DOHH2 (cell line): ENCODE measurements at regions not wholly inside any gene's neighbourhood (a gene's known extent, or its start where the extent isn't known, plus 50 kb on each side); places are given as distances from the start of the nearest gene placed in this dataset.

Experiments used
- H3F3A ChIP-seq: fragments of 200-600 bp; sonication (generic), shearing (Covaris generic); 2 replicates; pipeline ENCODE4 v1.6.0; 2016; ENCODE audit warnings: antibody characterized with exemption, mild to moderate bottlenecking; ENCODE audit not compliant: control insufficient read depth, insufficient read depth
- H3K27ac ChIP-seq: fragments of 200-600 bp; sonication (generic); 2 replicates; pipeline ENCODE4 v1.5.1; 2014; ENCODE audit warnings: low read depth, mild to moderate bottlenecking, low read length, moderate library complexity
- H3K27me3 ChIP-seq: fragments of 200-600 bp; sonication (generic); 2 replicates; pipeline ENCODE4 v1.6.1; 2014; ENCODE audit warnings: mild to moderate bottlenecking, low read length, mixed read lengths; ENCODE audit not compliant: control insufficient read depth
- H3K36me3 ChIP-seq: fragments of 200-600 bp; sonication (generic); 2 replicates; pipeline ENCODE4 v1.6.1; 2014; ENCODE audit warnings: mild to moderate bottlenecking, low read length, moderate library complexity, mixed read lengths; ENCODE audit not compliant: control insufficient read depth
- H3K4me1 ChIP-seq: fragments of 200-600 bp; sonication (generic); 2 replicates; pipeline ENCODE4 v1.6.1; 2014; ENCODE audit warnings: mild to moderate bottlenecking, low read length, mixed read lengths; ENCODE audit not compliant: control insufficient read depth
- H3K4me2 ChIP-seq: fragments of 200-600 bp; sonication (generic); 2 replicates; pipeline ENCODE4 v1.6.0; 2014; ENCODE audit warnings: mild to moderate bottlenecking, low read length, moderate library complexity
- H3K4me3 ChIP-seq: fragments of 200-600 bp; sonication (generic); 2 replicates; pipeline ENCODE4 v1.5.1; 2014; ENCODE audit warnings: mild to moderate bottlenecking, low read length, mixed read lengths
- H3K79me2 ChIP-seq: fragments of 200-600 bp; sonication (generic); 2 replicates; pipeline ENCODE4 v1.6.1; 2014; ENCODE audit warnings: mild to moderate bottlenecking, low read length, mixed read lengths; ENCODE audit not compliant: control insufficient read depth
- H3K9me2 ChIP-seq: fragments of 200-600 bp; sonication (generic); replicated peaks from 2 replicates; pipeline ENCODE4 v1.6.1; 2014; ENCODE audit warnings: mild to moderate bottlenecking, low read length, mixed read lengths; ENCODE audit not compliant: control insufficient read depth
- H3K9me3 ChIP-seq: fragments of 200-600 bp; sonication (generic); 2 replicates; pipeline ENCODE4 v1.6.1; 2014; ENCODE audit warnings: antibody characterized with exemption, low read length, mixed read lengths; ENCODE audit not compliant: control insufficient read depth, insufficient read depth
- H4K20me1 ChIP-seq: fragments of 200-600 bp; sonication (generic); 2 replicates; pipeline ENCODE4 v1.6.0; 2014; ENCODE audit warnings: low read depth, mild to moderate bottlenecking, antibody characterized with exemption, low read length, moderate library complexity; ENCODE audit not compliant: control insufficient read depth, insufficient read depth
- CTCF ChIP-seq: fragments of 200-600 bp; sonication (generic); IDR thresholded peaks from one replicate; pipeline ENCODE4 v1.5.1; 2014; ENCODE audit warnings: antibody characterized with exemption, mild to moderate bottlenecking, low read depth, low read length; ENCODE audit not compliant: poor library complexity, severe bottlenecking
- EZH2phosphoT487 ChIP-seq: fragments of 200-600 bp; sonication (generic); IDR thresholded peaks from 2 replicates; pipeline ENCODE4 v1.6.1; 2017; ENCODE audit warnings: borderline replicate concordance, mild to moderate bottlenecking, antibody characterized with exemption, low read length, moderate library complexity, mixed read lengths

GRCh38 chr2:67955748-67956603 is 106.8 kb downstream of the C1D start:
- Histone ChIP-seq H3K9me3 (no peaks in the 10 kb centered on the region), H3K79me2 (no peaks in the 10 kb centered on the region), H3K4me3 (no peak overlapping the region), H3K4me2 (no peak overlapping the region), H4K20me1 (no peaks in the 10 kb centered on the region), H3K27me3 (peaks cover 14% of the 10 kb centered on the region; the same call in 1 of the 2 replicates), H3K36me3 (no peaks in the 10 kb centered on the region), H3K27ac (no peak overlapping the region), H3K4me1 (no peaks in the 10 kb centered on the region), H3F3A (no peaks in the 10 kb centered on the region), H3K9me2 (no peaks in the 10 kb centered on the region)
- TF ChIP-seq EZH2phosphoT487 (no peak), CTCF (no peak)

DNA sequence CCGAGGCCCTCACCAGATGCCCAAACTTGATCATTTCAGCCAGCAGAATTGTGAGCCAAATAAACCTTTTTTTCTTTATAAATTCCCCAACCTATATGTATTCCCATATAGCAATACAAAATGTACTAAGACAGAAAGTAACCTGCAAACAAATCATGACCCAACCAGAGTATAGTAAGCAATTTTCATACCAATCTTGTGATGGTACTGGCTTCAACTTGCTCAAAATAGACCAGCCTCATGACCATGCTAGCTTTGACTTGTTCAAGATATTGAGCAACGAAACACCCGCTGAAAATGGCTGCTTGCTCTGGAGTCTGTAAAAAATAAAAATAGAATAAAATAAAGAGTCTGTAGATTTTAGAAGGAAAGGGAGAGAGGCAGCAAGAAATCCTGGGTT is 97.6 kb downstream of the C1D start:
- no peak for TF ChIP-seq EZH2phosphoT487
- no peak for TF ChIP-seq CTCF
- peaks cover 9% of the 10 kb centered on the region for H3K27me3 ChIP-seq
- H3K27ac ChIP-seq = no peak overlapping the region
- H4K20me1 ChIP-seq = no peaks in the 10 kb centered on the region
- no peak overlapping the region for H3K4me3 ChIP-seq
- no peak overlapping the region for H3K4me2 ChIP-seq
- H3F3A ChIP-seq = no peaks in the 10 kb centered on the region
- H3K9me2 ChIP-seq = no peaks in the 10 kb centered on the region
- H3K4me1 ChIP-seq = no peaks in the 10 kb centered on the region
- H3K9me3 ChIP-seq = no peaks in the 10 kb centered on the region
- no peaks in the 10 kb centered on the region for H3K79me2 ChIP-seq
- no peaks in the 10 kb centered on the region for H3K36me3 ChIP-seq

DNA sequence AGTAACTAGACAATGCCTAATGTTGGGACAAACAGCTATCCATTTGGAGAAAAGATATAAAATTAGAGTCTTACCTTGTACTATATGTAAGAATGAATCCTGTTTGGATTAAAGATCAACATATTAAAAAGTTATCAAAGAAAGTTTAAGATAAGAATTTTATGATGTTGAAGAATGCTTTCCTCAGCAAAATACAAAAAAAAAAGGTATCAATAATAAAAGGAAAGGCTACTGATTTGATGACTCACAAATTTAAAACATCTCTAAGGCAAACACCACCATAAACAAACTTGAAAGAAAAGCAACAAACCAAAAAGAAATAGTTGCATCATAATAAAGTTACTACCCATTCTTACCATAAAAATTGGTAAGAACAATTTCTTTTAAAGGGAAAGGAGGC is 92.7 kb downstream of the C1D start:
- no peaks in the 10 kb centered on the region for H3K79me2 ChIP-seq
- peaks cover 11% of the 10 kb centered on the region for H3K27me3 ChIP-seq
- H3K4me1 ChIP-seq = no peaks in the 10 kb centered on the region
- no peak overlapping the region for H3K27ac ChIP-seq
- H3K4me3 ChIP-seq = no peak overlapping the region
- H3K36me3 ChIP-seq = no peaks in the 10 kb centered on the region
- no peak overlapping the region for H3K4me2 ChIP-seq
- no peaks in the 10 kb centered on the region for H4K20me1 ChIP-seq
- TF ChIP-seq CTCF (no peak), EZH2phosphoT487 (no peak)
- H3K9me3 ChIP-seq = no peaks in the 10 kb centered on the region
- H3F3A ChIP-seq = no peaks in the 10 kb centered on the region
- no peaks in the 10 kb centered on the region for H3K9me2 ChIP-seq
